Trophoblast cell (in vitro differentiated cells and primary cell): ENCODE measurements at regions not wholly inside any gene's neighbourhood (a gene's known extent, or its start where the extent isn't known, plus 50 kb on each side); places are given as distances from the start of the nearest gene placed in this dataset.
"Not testable (repeated sequence)": the region's sequence is repeated elsewhere in the genome, so short reads cannot be mapped to it uniquely, and the experiment has no call there.

Experiments used
- DNase-seq, 2 donors: peaks; one replicate each; pipeline ENCODE4 v3.0.0-alpha.2; 2016
- H2AFZ ChIP-seq: 2 replicates; pipeline ENCODE4 v1.6.1; 2013; ENCODE audit warnings: low read length, moderate library complexity, mild to moderate bottlenecking; ENCODE audit not compliant: insufficient read depth, poor library complexity
- H2AK5ac ChIP-seq: 2 replicates; pipeline ENCODE4 v1.6.1; 2013; ENCODE audit warnings: mild to moderate bottlenecking, low read length
- H2BK120ac ChIP-seq: 2 replicates; pipeline ENCODE4 v1.6.1; 2013; ENCODE audit warnings: low read length, mild to moderate bottlenecking, moderate library complexity; ENCODE audit not compliant: insufficient read depth, poor library complexity
- H2BK12ac ChIP-seq: 2 replicates; pipeline ENCODE4 v1.6.1; 2013; ENCODE audit warnings: mild to moderate bottlenecking, low read length, moderate library complexity
- H2BK5ac ChIP-seq: 2 replicates; pipeline ENCODE4 v1.6.1; 2013; ENCODE audit warnings: low read length, low read depth, moderate library complexity, mild to moderate bottlenecking; ENCODE audit not compliant: poor library complexity
- H3K14ac ChIP-seq: 2 replicates; pipeline ENCODE4 v1.6.1; 2013; ENCODE audit warnings: mild to moderate bottlenecking, low read length
- H3K18ac ChIP-seq: 2 replicates; pipeline ENCODE4 v1.6.1; 2013; ENCODE audit warnings: mild to moderate bottlenecking, low read length
- H3K23ac ChIP-seq: 2 replicates; pipeline ENCODE4 v1.6.1; 2013; ENCODE audit warnings: low read length
- H3K27ac ChIP-seq: 2 replicates; pipeline ENCODE4 v1.5.1; 2013; ENCODE audit warnings: low read depth, mild to moderate bottlenecking, inconsistent platforms, low read length, moderate library complexity
- H3K27me3 ChIP-seq: 2 replicates; pipeline ENCODE4 v1.6.1; 2013; ENCODE audit warnings: inconsistent platforms, mild to moderate bottlenecking, low read length, moderate library complexity; ENCODE audit not compliant: insufficient read depth
- H3K36me3 ChIP-seq, 2 experiments: 1 replicate in 1 of 2; 2 replicates in 1 of 2; pipeline ENCODE4 v1.6.1; 2013; ENCODE audit warnings: low read length in 2 of 2, mild to moderate bottlenecking in 2 of 2, moderate library complexity in 1 of 2; ENCODE audit not compliant: insufficient read depth in 2 of 2, control insufficient read depth in 1 of 2
- H3K4ac ChIP-seq: 2 replicates; pipeline ENCODE4 v1.6.1; 2013; ENCODE audit warnings: low read depth, mild to moderate bottlenecking, low read length, moderate library complexity
- H3K4me1 ChIP-seq, 2 experiments: 1 replicate in 1 of 2; 2 replicates in 1 of 2; pipeline ENCODE4 v1.6.1; 2013; ENCODE audit warnings: low read length in 2 of 2, mild to moderate bottlenecking in 2 of 2, moderate library complexity in 1 of 2; ENCODE audit not compliant: insufficient read depth in 2 of 2, control insufficient read depth in 1 of 2
- H3K4me2 ChIP-seq: 2 replicates; pipeline ENCODE4 v1.6.1; 2013; ENCODE audit warnings: inconsistent platforms, mild to moderate bottlenecking, low read length, moderate library complexity
- H3K4me3 ChIP-seq: 2 replicates; pipeline ENCODE4 v1.5.1; 2013; ENCODE audit warnings: mild to moderate bottlenecking, low read depth, low read length, inconsistent platforms
- H3K79me1 ChIP-seq: one replicate; pipeline ENCODE4 v1.6.1; 2013; ENCODE audit warnings: low read length
- H3K79me2 ChIP-seq: 2 replicates; pipeline ENCODE4 v1.6.1; 2013; ENCODE audit warnings: low read length, mild to moderate bottlenecking; ENCODE audit not compliant: control insufficient read depth, insufficient read depth, poor library complexity
- H3K9ac ChIP-seq: 2 replicates; pipeline ENCODE4 v1.6.1; 2013; ENCODE audit warnings: mild to moderate bottlenecking, low read length
- H3K9me3 ChIP-seq: 2 replicates; pipeline ENCODE4 v1.6.1; 2013; ENCODE audit warnings: low read depth, mild to moderate bottlenecking, control low read depth, inconsistent platforms, low read length; ENCODE audit not compliant: insufficient read depth
- H4K12ac ChIP-seq: 2 replicates; pipeline ENCODE4 v1.6.1; 2013; ENCODE audit warnings: low read depth, mild to moderate bottlenecking, low read length, moderate library complexity
- H4K8ac ChIP-seq: 2 replicates; pipeline ENCODE4 v1.6.1; 2013; ENCODE audit warnings: low read depth, mild to moderate bottlenecking, low read length, moderate library complexity
- H4K91ac ChIP-seq: one replicate; pipeline ENCODE4 v1.6.1; 2013; ENCODE audit warnings: low read depth, mild to moderate bottlenecking, low read length, moderate library complexity
- WGBS: extraction: QIAGEN DNeasy Blood & Tissue Kit; methylation state at CpG from one replicate; pipeline ENCODE4 v1.1.7; 2013; ENCODE audit warnings: missing lambda C conversion rate; ENCODE audit not compliant: insufficient read length, insufficient coverage; ENCODE audit errors: extremely low coverage; 5-methylcytosine and 5-hydroxymethylcytosine counted together

GRCh38 chr2:87396551-87397265, 351.2 kb upstream of the PLGLB2 start:
- not testable (repeated sequence) for DNase-seq, H2AFZ ChIP-seq, H3K9ac ChIP-seq, H3K4me3 ChIP-seq, H3K79me2 ChIP-seq, H2BK5ac ChIP-seq, H3K4me1 ChIP-seq, H3K9me3 ChIP-seq, H3K36me3 ChIP-seq, H3K27me3 ChIP-seq, H3K4ac ChIP-seq, H4K91ac ChIP-seq, H3K79me1 ChIP-seq, H3K4me2 ChIP-seq, H2BK120ac ChIP-seq, H4K8ac ChIP-seq, H2BK12ac ChIP-seq, H2AK5ac ChIP-seq, H3K14ac ChIP-seq, H3K18ac ChIP-seq, H3K23ac ChIP-seq, H3K27ac ChIP-seq, H4K12ac ChIP-seq
- no CpG with 5 or more reads among the region's 9 CpGs for WGBS

GRCh38 chr2:87397276-87398065, 350.4 kb upstream of the PLGLB2 start:
- not testable (repeated sequence) for H3K23ac ChIP-seq, H3K79me2 ChIP-seq, H3K79me1 ChIP-seq, H3K9ac ChIP-seq, DNase-seq, H2BK5ac ChIP-seq, H3K4me3 ChIP-seq, H4K12ac ChIP-seq, H2AK5ac ChIP-seq, H3K4me2 ChIP-seq, H4K91ac ChIP-seq, H3K9me3 ChIP-seq, H2BK12ac ChIP-seq, H3K4ac ChIP-seq, H3K36me3 ChIP-seq, H2BK120ac ChIP-seq, H3K27ac ChIP-seq, H3K4me1 ChIP-seq, H3K27me3 ChIP-seq, H4K8ac ChIP-seq, H2AFZ ChIP-seq, H3K14ac ChIP-seq, H3K18ac ChIP-seq
- no CpG with 5 or more reads among the region's 9 CpGs for WGBS

- not testable (repeated sequence) for DNase-seq, H3K4ac ChIP-seq, H3K79me1 ChIP-seq, H4K91ac ChIP-seq, H3K4me2 ChIP-seq, H3K36me3 ChIP-seq, H2BK120ac ChIP-seq, H2BK12ac ChIP-seq, H3K23ac ChIP-seq, H2AFZ ChIP-seq, H2AK5ac ChIP-seq, H3K27ac ChIP-seq, H3K27me3 ChIP-seq, H3K9ac ChIP-seq, H4K12ac ChIP-seq, H3K14ac ChIP-seq, H2BK5ac ChIP-seq, H3K18ac ChIP-seq, H3K79me2 ChIP-seq, H4K8ac ChIP-seq, H3K4me3 ChIP-seq, H3K4me1 ChIP-seq, H3K9me3 ChIP-seq
- WGBS, result no CpG with 5 or more reads among the region's 8 CpGs
Observed at GRCh38 chr2:87398567-87399305, 349.2 kb upstream of the PLGLB2 start.

GRCh38 chr2:87401726-87402345, 346.1 kb upstream of the PLGLB2 start:
- Histone ChIP-seq H3K23ac (no peak overlapping the region), H3K4me1 (no peaks in the 10 kb centered on the region), H3K9ac (no peak overlapping the region), H3K14ac (no peak overlapping the region), H2BK120ac (no peak overlapping the region), H3K36me3 (no peaks in the 10 kb centered on the region), H3K18ac (no peak overlapping the region), H3K4me3 (no peak overlapping the region), H3K79me1 (no peaks in the 10 kb centered on the region), H4K91ac (no peak overlapping the region), H2BK5ac (no peak overlapping the region), H3K4me2 (no peak overlapping the region), H3K79me2 (no peaks in the 10 kb centered on the region), H3K9me3 (peaks cover 1% of the 10 kb centered on the region), H2AK5ac (no peak overlapping the region), H2BK12ac (no peak overlapping the region), H3K4ac (no peak overlapping the region), H3K27ac (no peak overlapping the region), H4K8ac (no peak overlapping the region), H4K12ac (no peak overlapping the region), H2AFZ (no peak overlapping the region), H3K27me3 (no peaks in the 10 kb centered on the region)
- no CpG with 5 or more reads among the region's 16 CpGs for WGBS
- DNase-seq, result no peak
